SU-DHL-6 (cell line): ENCODE measurements at regions not wholly inside any gene's neighbourhood (a gene's known extent, or its start where the extent isn't known, plus 50 kb on each side); places are given as distances from the start of the nearest gene placed in this dataset.

Source experiments
- CTCF ChIP-seq: fragments of 200-600 bp; sonication (generic); IDR thresholded peaks from one replicate; pipeline ENCODE4 v1.5.1; 2017; ENCODE audit warnings: antibody characterized with exemption, mild to moderate bottlenecking, low read length, moderate library complexity; ENCODE audit not compliant: insufficient read depth, poor library complexity, severe bottlenecking
- EZH2phosphoT487 ChIP-seq: fragments of 200-600 bp; sonication (generic), shearing (Covaris generic); conservative IDR thresholded peaks from 2 replicates; pipeline ENCODE4 v1.6.1; 2018; ENCODE audit warnings: mild to moderate bottlenecking, antibody characterized with exemption, low read length, moderate library complexity, mixed read lengths

DNA sequence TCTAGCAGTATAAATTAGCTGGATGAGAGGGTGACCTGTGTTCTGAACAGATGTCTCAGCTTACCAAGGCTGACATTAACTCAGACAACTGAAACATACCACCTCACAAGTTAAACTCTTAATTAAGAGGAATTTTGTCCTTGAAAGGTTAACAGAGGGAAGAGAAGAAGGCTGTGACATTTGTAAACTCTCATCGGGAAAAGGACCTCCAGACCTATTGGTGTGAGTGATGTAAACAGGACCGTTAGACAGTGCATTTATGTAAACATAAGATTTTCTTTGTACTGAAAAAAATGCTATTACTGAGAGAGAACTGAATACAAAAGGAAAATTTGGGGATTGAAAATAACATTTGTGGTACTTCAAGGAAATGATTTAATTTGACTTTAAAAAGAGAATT is 308.4 kb upstream of the DIAPH2 start:
- TF ChIP-seq EZH2phosphoT487: no peak
- no peak for TF ChIP-seq CTCF
